Mucosa of rectum (tissue), 2 donors: ENCODE measurements at regions not wholly inside any gene's neighbourhood (a gene's known extent, or its start where the extent isn't known, plus 50 kb on each side); places are given as distances from the start of the nearest gene placed in this dataset.

ENCODE experiments used
- H3K27ac ChIP-seq, 2 donors: one replicate each; pipeline ENCODE4 v1.7.0; 2013; ENCODE audit warnings: inconsistent platforms in 2 of 2, low read depth in 2 of 2, low read length in 2 of 2
- H3K27me3 ChIP-seq, 2 donors: one replicate each; pipeline ENCODE4 v1.7.0; 2013; ENCODE audit warnings: low read length in 2 of 2; ENCODE audit not compliant: control insufficient read depth in 2 of 2, insufficient read depth in 2 of 2
- H3K36me3 ChIP-seq, 2 donors: one replicate each; pipeline ENCODE4 v1.7.0; 2013; ENCODE audit warnings: low read length in 2 of 2; ENCODE audit not compliant: control insufficient read depth in 2 of 2, insufficient read depth in 2 of 2
- H3K4me1 ChIP-seq, 2 donors: one replicate each; pipeline ENCODE4 v1.7.0; 2013; ENCODE audit warnings: low read length in 2 of 2, mild to moderate bottlenecking in 1 of 2; ENCODE audit not compliant: control insufficient read depth in 2 of 2, insufficient read depth in 2 of 2
- H3K4me3 ChIP-seq, 2 donors: one replicate each; pipeline ENCODE4 v1.7.0; 2013; ENCODE audit warnings: low read length in 2 of 2
- H3K9ac ChIP-seq, 2 donors: one replicate each; pipeline ENCODE4 v1.7.0; 2013; ENCODE audit warnings: low read length in 2 of 2, low read depth in 1 of 2, mild to moderate bottlenecking in 1 of 2
- H3K9me3 ChIP-seq, 2 donors: one replicate each; pipeline ENCODE4 v1.7.0; 2013; ENCODE audit warnings: low read length in 2 of 2; ENCODE audit not compliant: control insufficient read depth in 2 of 2
- donor health status: healthy.
- donor health status: Normal muscosa, but diverticular disease.

DNA sequence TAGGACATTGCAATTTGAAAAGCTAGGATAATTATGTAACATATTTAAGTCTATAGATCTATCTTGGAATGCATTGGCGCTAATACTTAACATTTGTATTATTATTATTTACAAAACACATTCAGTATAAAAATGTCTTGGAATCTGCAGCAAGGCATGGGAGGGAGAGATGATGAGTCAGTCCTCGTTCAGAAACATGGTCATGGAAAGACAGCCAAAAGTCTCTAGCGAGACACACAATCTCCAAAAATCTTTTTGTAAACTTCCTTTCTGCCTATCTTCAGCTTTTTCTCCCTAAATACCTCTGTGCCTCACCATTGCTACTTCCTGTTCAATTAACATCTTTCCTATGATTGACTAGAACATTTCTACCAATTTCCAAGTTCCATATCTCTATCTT is 188.4 kb upstream of the CACNA2D1 start:
- H3K27me3 ChIP-seq, result no peaks in the 10 kb centered on the region
- no peak overlapping the region for H3K9ac ChIP-seq
- no peaks in the 10 kb centered on the region for H3K4me1 ChIP-seq
- H3K36me3 ChIP-seq, result no peaks in the 10 kb centered on the region
- no peak overlapping the region for H3K4me3 ChIP-seq
- H3K9me3 ChIP-seq, result no peaks in the 10 kb centered on the region
- no peak overlapping the region for H3K27ac ChIP-seq

- Histone ChIP-seq H3K9ac (no peak overlapping the region), H3K36me3 (no peaks in the 10 kb centered on the region), H3K9me3 (no peaks in the 10 kb centered on the region), H3K4me1 (no peaks in the 10 kb centered on the region), H3K27me3 (no peaks in the 10 kb centered on the region), H3K4me3 (no peak overlapping the region), H3K27ac (no peak overlapping the region)
These were observed 186.0 kb upstream of the CACNA2D1 start for GRCh38 chr7:82629583-82629982.

GRCh38 chr7:82625377-82625776 is 181.8 kb upstream of the CACNA2D1 start:
- Histone ChIP-seq H3K27ac (no peak overlapping the region), H3K4me1 (no peaks in the 10 kb centered on the region), H3K9me3 (no peaks in the 10 kb centered on the region), H3K9ac (no peak overlapping the region), H3K27me3 (no peaks in the 10 kb centered on the region), H3K36me3 (no peaks in the 10 kb centered on the region), H3K4me3 (no peak overlapping the region)

DNA sequence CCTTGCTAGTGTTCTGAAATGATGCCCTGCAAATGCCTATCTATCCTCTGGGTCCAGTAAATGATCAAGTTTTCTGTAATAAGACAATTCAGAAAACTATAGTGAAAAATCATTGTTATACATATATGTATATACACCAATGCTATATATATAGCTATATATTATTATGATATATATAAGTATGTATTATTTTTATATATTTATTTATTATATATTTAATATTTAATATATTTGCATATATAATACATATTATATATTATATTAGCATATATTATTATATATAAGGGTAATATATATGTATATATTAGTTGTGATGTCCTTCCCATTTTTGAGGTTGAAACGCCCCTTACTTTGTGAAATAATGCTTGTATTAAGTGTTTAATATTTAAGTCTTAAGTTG is 181.4 kb upstream of the CACNA2D1 start:
- H3K4me1 ChIP-seq, result no peaks in the 10 kb centered on the region
- no peak overlapping the region for H3K27ac ChIP-seq
- no peaks in the 10 kb centered on the region for H3K36me3 ChIP-seq
- no peaks in the 10 kb centered on the region for H3K9me3 ChIP-seq
- no peak overlapping the region for H3K9ac ChIP-seq
- H3K4me3 ChIP-seq, result no peak overlapping the region
- no peaks in the 10 kb centered on the region for H3K27me3 ChIP-seq

DNA sequence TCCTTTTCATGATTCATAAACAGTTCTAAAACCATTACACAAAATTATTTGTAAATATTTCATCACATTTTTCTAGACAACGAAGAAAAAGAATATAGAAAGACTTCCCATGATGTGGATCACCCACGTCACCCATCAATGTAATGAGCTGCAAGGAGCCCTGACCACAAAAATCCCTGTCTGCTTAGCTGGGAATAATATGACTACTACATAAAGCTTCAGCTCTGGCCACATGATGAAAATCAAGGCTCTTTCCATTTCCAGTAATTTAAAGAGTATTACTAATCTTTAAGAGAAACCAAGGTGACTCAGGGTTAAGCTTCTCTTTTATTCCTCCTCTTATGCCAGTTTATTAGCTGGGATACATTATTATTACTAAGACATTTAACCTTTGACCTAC is 180.8 kb upstream of the CACNA2D1 start:
- Histone ChIP-seq H3K36me3 (no peaks in the 10 kb centered on the region), H3K9me3 (no peaks in the 10 kb centered on the region), H3K27ac (no peak overlapping the region), H3K4me3 (no peak overlapping the region), H3K9ac (no peak overlapping the region), H3K27me3 (no peaks in the 10 kb centered on the region), H3K4me1 (no peaks in the 10 kb centered on the region)

- Histone ChIP-seq H3K36me3 (no peaks in the 10 kb centered on the region), H3K27me3 (no peaks in the 10 kb centered on the region), H3K4me3 (no peak overlapping the region), H3K27ac (no peak overlapping the region), H3K9me3 (no peaks in the 10 kb centered on the region), H3K4me1 (no peaks in the 10 kb centered on the region), H3K9ac (no peak overlapping the region)
These were observed 180.2 kb upstream of the CACNA2D1 start for GRCh38 chr7:82623812-82624211.

DNA sequence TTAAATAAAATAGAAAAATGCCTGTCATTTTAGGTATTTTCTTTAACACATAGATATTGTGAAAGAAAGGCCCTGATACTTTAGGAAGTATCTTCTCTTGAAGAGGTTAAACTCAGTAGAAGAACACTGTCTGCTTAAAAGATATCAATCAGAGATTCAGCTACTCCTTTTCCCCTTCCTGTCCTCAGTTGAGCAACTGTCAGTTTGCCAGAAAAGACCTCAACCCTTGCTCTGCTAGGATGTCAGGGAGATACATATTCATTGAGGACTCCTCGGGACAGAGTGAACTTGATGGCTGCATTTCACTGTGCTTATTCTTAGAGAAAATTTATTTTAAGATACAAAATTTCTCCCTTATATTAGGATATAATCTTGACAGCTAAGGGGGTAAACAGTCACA is 173.6 kb upstream of the CACNA2D1 start:
- no peak overlapping the region for H3K9ac ChIP-seq

GRCh38 chr7:82616059-82616728 is 172.6 kb upstream of the CACNA2D1 start:
- no peaks in the 10 kb centered on the region for H3K4me1 ChIP-seq
- H3K9ac ChIP-seq, result no peak overlapping the region
- no peaks in the 10 kb centered on the region for H3K9me3 ChIP-seq
- no peak overlapping the region for H3K27ac ChIP-seq
- no peaks in the 10 kb centered on the region for H3K36me3 ChIP-seq
- no peaks in the 10 kb centered on the region for H3K27me3 ChIP-seq
- no peak overlapping the region for H3K4me3 ChIP-seq

More for the DNA sequence above, 173.6 kb upstream of the CACNA2D1 start:
- no peaks in the 10 kb centered on the region for H3K9me3 ChIP-seq
- H3K4me3 ChIP-seq, result no peak overlapping the region
- no peaks in the 10 kb centered on the region for H3K27me3 ChIP-seq
- H3K27ac ChIP-seq, result no peak overlapping the region
- no peaks in the 10 kb centered on the region for H3K36me3 ChIP-seq
- H3K4me1 ChIP-seq, result no peaks in the 10 kb centered on the region

DNA sequence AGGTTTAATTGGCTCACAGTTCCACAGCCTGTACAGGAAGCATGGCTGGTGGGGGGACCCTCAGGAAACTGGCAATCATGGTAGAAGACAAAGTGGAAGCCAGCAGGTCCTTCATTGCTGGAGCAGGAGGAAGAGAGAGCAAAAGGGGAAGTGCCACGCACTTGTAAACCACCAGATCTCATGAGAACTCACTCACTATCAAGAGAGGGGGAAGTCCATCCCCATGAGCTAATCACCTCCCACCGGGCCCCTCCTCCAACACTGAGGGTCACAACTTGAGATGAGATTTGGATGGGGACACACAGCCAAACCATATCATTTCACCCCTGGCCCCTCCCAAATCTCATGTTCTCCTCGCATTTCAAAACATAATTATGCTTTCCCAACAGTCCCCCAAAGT is 171.9 kb upstream of the CACNA2D1 start:
- no peak overlapping the region for H3K27ac ChIP-seq
- no peaks in the 10 kb centered on the region for H3K27me3 ChIP-seq
- H3K4me3 ChIP-seq, result no peak overlapping the region
- H3K9ac ChIP-seq, result no peak overlapping the region
- H3K4me1 ChIP-seq, result no peaks in the 10 kb centered on the region
- H3K36me3 ChIP-seq, result no peaks in the 10 kb centered on the region
- H3K9me3 ChIP-seq, result no peaks in the 10 kb centered on the region

DNA sequence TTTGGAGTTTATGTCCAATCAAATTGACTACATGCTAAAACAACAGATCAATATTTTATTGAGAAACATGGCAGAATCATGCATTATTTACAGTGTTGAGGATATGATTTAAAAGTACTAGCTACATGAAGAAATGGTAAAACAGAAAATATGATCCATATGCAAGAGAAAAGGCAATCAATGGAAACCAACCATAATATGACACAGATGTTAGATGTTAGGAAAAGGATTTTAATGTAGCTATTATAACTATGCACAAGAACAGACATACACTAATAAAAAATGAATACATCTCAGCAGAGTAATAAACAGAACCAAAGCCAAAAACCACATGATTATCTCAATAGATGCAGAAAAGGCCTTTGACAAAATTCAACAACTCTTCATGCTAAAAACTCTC is 166.2 kb upstream of the CACNA2D1 start:
- Histone ChIP-seq H3K27ac (no peak overlapping the region), H3K9me3 (no peaks in the 10 kb centered on the region), H3K27me3 (no peaks in the 10 kb centered on the region), H3K4me1 (no peaks in the 10 kb centered on the region), H3K9ac (no peak overlapping the region), H3K4me3 (no peak overlapping the region), H3K36me3 (no peaks in the 10 kb centered on the region)
